ENCODE measurements at regions not wholly inside any gene's neighbourhood (a gene's known extent, or its start where the extent isn't known, plus 50 kb on each side); places are given as distances from the start of the nearest gene placed in this dataset.

DNA sequence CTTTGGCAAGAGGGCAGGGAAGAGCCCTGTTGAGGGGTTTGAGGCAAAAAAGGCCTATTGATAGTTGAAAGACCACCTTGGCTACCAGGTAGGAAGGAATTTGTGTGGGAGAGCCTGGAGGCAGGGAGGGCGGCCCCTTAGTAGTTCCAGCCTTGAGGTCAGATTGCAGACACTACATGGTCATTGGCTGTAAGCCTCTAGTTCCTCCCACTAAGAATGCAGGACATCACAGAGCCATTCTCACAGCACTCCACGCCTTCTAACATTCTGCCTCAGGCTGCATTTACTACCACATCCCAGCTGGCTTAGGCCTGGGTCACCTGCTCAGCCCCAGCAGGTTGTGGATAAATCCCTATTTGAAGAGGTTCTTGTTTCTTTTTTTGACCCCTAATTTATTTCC, 91.0 kb upstream of the SNX9 start:
- H4K20me1 ChIP-seq (replicated peaks; ENCODE audit: control insufficient read depth, insufficient read depth, low read length) = no peaks in the 10 kb centered on the region
- CTCF ChIA-PET (ENCODE audit: low intra/inter-chr PET ratio) = no interaction called here
- TF ChIP-seq BHLHE40 (IDR thresholded peaks at IDR 0.05; ENCODE audit: low read length) (0 out of 2 replicates have a peak, but pooled peaks have one; percentile 5), ZNF239 (CRISPR knock-in tag; IDR thresholded peaks at IDR 0.05) (peak; percentile 58), ZNF707 (CRISPR knock-in tag; conservative IDR thresholded peaks at IDR 0.05) (no peak), TOE1 (IDR thresholded peaks at IDR 0.05; ENCODE audit: borderline replicate concordance) (no peak), TOE1 (CRISPR knock-in tag; IDR thresholded peaks at IDR 0.05; ENCODE audit: borderline replicate concordance, low read depth) (no peak), TGIF2 (CRISPR knock-in tag; IDR thresholded peaks at IDR 0.05) (0 out of 2 replicates have a peak, but pooled peaks have one; percentile 21), NCOR1 (IDR thresholded peaks at IDR 0.05) (no peak), CBX2 (IDR thresholded peaks at IDR 0.05; ENCODE audit: insufficient read depth, low read length, poor library complexity, severe bottlenecking) (no peak), STAT5B (CRISPR knock-in tag; IDR thresholded peaks at IDR 0.05) (no peak), RBBP5 (IDR thresholded peaks at IDR 0.05; ENCODE audit: borderline replicate concordance, insufficient read depth, low read length, poor library complexity, severe bottlenecking) (no peak)
- TF ChIP-seq, protein P1, sequence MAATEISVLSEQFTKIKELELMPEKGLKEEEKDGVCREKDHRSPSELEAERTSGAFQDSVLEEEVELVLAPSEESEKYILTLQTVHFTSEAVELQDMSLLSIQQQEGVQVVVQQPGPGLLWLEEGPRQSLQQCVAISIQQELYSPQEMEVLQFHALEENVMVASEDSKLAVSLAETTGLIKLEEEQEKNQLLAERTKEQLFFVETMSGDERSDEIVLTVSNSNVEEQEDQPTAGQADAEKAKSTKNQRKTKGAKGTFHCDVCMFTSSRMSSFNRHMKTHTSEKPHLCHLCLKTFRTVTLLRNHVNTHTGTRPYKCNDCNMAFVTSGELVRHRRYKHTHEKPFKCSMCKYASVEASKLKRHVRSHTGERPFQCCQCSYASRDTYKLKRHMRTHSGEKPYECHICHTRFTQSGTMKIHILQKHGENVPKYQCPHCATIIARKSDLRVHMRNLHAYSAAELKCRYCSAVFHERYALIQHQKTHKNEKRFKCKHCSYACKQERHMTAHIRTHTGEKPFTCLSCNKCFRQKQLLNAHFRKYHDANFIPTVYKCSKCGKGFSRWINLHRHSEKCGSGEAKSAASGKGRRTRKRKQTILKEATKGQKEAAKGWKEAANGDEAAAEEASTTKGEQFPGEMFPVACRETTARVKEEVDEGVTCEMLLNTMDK (IDR thresholded peaks at IDR 0.05; ENCODE audit: borderline replicate concordance, insufficient read depth, low read depth, low read length, poor library complexity, severe bottlenecking) = no peak
- TF ChIP-seq, protein P2, sequence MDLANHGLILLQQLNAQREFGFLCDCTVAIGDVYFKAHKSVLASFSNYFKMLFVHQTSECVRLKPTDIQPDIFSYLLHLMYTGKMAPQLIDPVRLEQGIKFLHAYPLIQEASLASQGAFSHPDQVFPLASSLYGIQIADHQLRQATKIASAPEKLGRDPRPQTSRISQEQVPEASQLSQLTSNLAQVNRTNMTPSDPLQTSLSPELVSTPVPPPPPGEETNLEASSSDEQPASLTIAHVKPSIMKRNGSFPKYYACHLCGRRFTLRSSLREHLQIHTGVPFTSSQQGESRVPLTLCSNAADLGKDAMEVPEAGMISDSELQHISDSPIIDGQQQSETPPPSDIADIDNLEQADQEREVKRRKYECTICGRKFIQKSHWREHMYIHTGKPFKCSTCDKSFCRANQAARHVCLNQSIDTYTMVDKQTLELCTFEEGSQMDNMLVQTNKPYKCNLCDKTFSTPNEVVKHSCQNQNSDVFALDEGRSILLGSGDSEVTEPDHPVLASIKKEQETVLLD (IDR thresholded peaks at IDR 0.05) = no peak
- TF ChIP-seq, protein P3, sequence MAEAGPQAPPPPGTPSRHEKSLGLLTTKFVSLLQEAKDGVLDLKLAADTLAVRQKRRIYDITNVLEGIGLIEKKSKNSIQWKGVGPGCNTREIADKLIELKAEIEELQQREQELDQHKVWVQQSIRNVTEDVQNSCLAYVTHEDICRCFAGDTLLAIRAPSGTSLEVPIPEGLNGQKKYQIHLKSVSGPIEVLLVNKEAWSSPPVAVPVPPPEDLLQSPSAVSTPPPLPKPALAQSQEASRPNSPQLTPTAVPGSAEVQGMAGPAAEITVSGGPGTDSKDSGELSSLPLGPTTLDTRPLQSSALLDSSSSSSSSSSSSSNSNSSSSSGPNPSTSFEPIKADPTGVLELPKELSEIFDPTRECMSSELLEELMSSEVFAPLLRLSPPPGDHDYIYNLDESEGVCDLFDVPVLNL (CRISPR knock-in tag; IDR thresholded peaks at IDR 0.05; ENCODE audit: low read depth) = no peak
- TF ChIP-seq, protein P4, sequence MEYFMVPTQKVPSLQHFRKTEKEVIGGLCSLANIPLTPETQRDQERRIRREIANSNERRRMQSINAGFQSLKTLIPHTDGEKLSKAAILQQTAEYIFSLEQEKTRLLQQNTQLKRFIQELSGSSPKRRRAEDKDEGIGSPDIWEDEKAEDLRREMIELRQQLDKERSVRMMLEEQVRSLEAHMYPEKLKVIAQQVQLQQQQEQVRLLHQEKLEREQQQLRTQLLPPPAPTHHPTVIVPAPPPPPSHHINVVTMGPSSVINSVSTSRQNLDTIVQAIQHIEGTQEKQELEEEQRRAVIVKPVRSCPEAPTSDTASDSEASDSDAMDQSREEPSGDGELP (CRISPR knock-in tag; IDR thresholded peaks at IDR 0.05; ENCODE audit: borderline replicate concordance) = no peak
- TF ChIP-seq, protein P5, sequence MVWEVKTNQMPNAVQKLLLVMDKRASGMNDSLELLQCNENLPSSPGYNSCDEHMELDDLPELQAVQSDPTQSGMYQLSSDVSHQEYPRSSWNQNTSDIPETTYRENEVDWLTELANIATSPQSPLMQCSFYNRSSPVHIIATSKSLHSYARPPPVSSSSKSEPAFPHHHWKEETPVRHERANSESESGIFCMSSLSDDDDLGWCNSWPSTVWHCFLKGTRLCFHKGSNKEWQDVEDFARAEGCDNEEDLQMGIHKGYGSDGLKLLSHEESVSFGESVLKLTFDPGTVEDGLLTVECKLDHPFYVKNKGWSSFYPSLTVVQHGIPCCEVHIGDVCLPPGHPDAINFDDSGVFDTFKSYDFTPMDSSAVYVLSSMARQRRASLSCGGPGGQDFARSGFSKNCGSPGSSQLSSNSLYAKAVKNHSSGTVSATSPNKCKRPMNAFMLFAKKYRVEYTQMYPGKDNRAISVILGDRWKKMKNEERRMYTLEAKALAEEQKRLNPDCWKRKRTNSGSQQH (CRISPR knock-in tag; IDR thresholded peaks at IDR 0.05) = no peak

More for the DNA sequence above, 91.0 kb upstream of the SNX9 start:
- no peaks in the 10 kb centered on the region for H3K9me3 ChIP-seq (replicated peaks; ENCODE audit: control insufficient read depth, insufficient read depth, low read depth, low read length)
- DNase-seq (ENCODE audit: extremely low read depth in 1 of 4, low spot score in 3 of 4) = no peak
- H3K27me3 ChIP-seq (ENCODE audit: control insufficient read depth in 2 of 2, insufficient read depth in 2 of 2, low read length in 2 of 2) = no peaks in the 10 kb centered on the region
- no peak overlapping the region for H2AFZ ChIP-seq (ENCODE audit: low read depth, low read length)
- peaks cover 3 to 4% of the 10 kb centered on the region in 2 experiments; a peak in 3 of 5 replicates for H3K4me1 ChIP-seq (replicated peaks in 1 of 2; ENCODE audit: control insufficient read depth in 2 of 2, insufficient read depth in 2 of 2, low read length in 2 of 2)
- in situ Hi-C loops (cut with MboI) = no loop called here
- intact Hi-C loops (cut with micrococcal nuclease) = no loop called here
- 72% methylated on average over 2 of the region's 2 CpGs for WGBS (ENCODE audit: insufficient coverage, low coverage, missing lambda C conversion rate)
- H3K27ac ChIP-seq (ENCODE audit: extremely low read depth, low read depth, low read length) = no peak overlapping the region
- no peak for FAIRE-seq
- H3K79me2 ChIP-seq (ENCODE audit: control insufficient read depth, insufficient read depth, low read length) = no peaks in the 10 kb centered on the region
- no peaks in the 10 kb centered on the region for H3K9me1 ChIP-seq (ENCODE audit: control insufficient read depth, insufficient read depth, low read length)
- no TSS peak for BruUV-seq (replicated peaks)
- POLR2A ChIA-PET = no interaction called here
- peak; percentile 66 for ATAC-seq
- no peaks in the 10 kb centered on the region for H3K36me3 ChIP-seq (ENCODE audit: control insufficient read depth, insufficient read depth, low read length)
- no peak overlapping the region for H3K4me3 ChIP-seq
- no peak overlapping the region for H3K4me2 ChIP-seq (ENCODE audit: insufficient read depth, low read length)
- no peak overlapping the region; a peak in 1 of 4 replicates for H3K9ac ChIP-seq (ENCODE audit: insufficient read depth in 1 of 2, low read depth in 2 of 2, low read length in 2 of 2)

Measured in K562 (cell line).